NCI-H2196 (cell line): ENCODE measurements at regions not wholly inside any gene's neighbourhood (a gene's known extent, or its start where the extent isn't known, plus 50 kb on each side); places are given as distances from the start of the nearest gene placed in this dataset.

Experiments
- DNase-seq: peaks from one replicate; lab custom pipeline; 2025; ENCODE audit not compliant: unreplicated experiment; lab: John Stamatoyannopoulos, UW

- no peak for DNase-seq
Observed at GRCh38 chr18:3357516-3357915, 92.5 kb upstream of the TGIF1 start.

- DNase-seq: no peak
Observed at GRCh38 chr18:3358310-3358709, 91.7 kb upstream of the TGIF1 start.

- no peak for DNase-seq
Observed at GRCh38 chr18:3360211-3360610, 89.8 kb upstream of the TGIF1 start.

- DNase-seq: no peak
Observed at GRCh38 chr18:3367491-3368091, 82.4 kb upstream of the TGIF1 start.

GRCh38 chr18:3368193-3368592, 81.8 kb upstream of the TGIF1 start:
- DNase-seq: no peak

- no peak for DNase-seq
Observed at GRCh38 chr18:3379685-3380084, 70.3 kb upstream of the TGIF1 start.

- no peak for DNase-seq
Observed at GRCh38 chr18:3380384-3380961, 69.5 kb upstream of the TGIF1 start.

- DNase-seq: no peak
Observed at GRCh38 chr18:3383381-3383915, 66.5 kb upstream of the TGIF1 start.

- no peak for DNase-seq
Observed at GRCh38 chr18:3384664-3385563, 65.1 kb upstream of the TGIF1 start.

- DNase-seq: no peak
Observed at GRCh38 chr18:3388323-3388722, 61.6 kb upstream of the TGIF1 start.

- DNase-seq: no peak
Observed at GRCh38 chr18:3388980-3389379, 61.0 kb upstream of the TGIF1 start.

- no peak for DNase-seq
Observed at GRCh38 chr18:3389977-3390376, 60.0 kb upstream of the TGIF1 start.

- DNase-seq: no peak
Observed at GRCh38 chr18:3391704-3392466, 58.1 kb upstream of the TGIF1 start.

- DNase-seq: no peak
Observed at GRCh38 chr18:3392467-3392855, 57.5 kb upstream of the TGIF1 start.

- no peak for DNase-seq
Observed at GRCh38 chr18:3394648-3395047, 55.3 kb upstream of the TGIF1 start.

GRCh38 chr18:3395466-3395865, 54.5 kb upstream of the TGIF1 start:
- no peak for DNase-seq

GRCh38 chr18:3397031-3397750, 52.8 kb upstream of the TGIF1 start:
- DNase-seq: peak; percentile 19

GRCh38 chr18:3397786-3398185, 52.2 kb upstream of the TGIF1 start:
- no peak for DNase-seq
